ENCODE measurements at regions not wholly inside any gene's neighbourhood (a gene's known extent, or its start where the extent isn't known, plus 50 kb on each side); places are given as distances from the start of the nearest gene placed in this dataset.

DNA sequence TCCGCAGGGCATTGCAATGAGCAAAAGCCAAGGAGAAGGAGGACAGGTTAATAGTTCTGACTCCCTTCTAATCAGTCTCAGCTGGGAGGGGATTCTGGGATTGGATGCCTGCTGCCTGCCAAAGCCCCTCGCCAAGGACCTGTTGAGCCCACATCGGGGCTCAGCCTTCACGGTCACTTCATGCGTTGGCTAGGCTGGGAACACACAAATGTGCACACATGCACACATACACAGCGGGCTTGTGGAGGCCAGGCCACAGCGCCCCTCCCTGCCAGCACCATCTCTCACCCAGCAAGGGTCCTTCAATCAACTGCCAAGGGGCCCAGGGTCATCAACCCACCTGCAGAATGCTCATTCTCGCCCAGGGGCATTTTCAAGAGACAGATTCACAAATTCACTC lies 113.9 kb downstream of the C5orf15 start:
- H3K79me2 ChIP-seq (ENCODE audit: control insufficient read depth, insufficient read depth, low read length): no peaks in the 10 kb centered on the region
- CTCF ChIA-PET: interaction anchor here (1.2 kb wide), 1 partner anchor 431 kb away, joined by 3 read pairs; no protein-coding TSS in a partner anchor
- no peak overlapping the region for H3K9ac ChIP-seq (ENCODE audit: control insufficient read depth, insufficient read depth, low read length)
- FAIRE-seq: no peak
- no peaks in the 10 kb centered on the region; a peak in 1 of 4 replicates for H3K27me3 ChIP-seq (replicated peaks in 1 of 2; ENCODE audit: control insufficient read depth in 2 of 2, insufficient read depth in 2 of 2, low read length in 1 of 2)
- SMC1A ChIA-PET (ENCODE audit: uncharacterized antibody, unreplicated experiment): no interaction called here
- no peaks in the 10 kb centered on the region for H4K20me1 ChIP-seq (ENCODE audit: control insufficient read depth, insufficient read depth)
- no peaks in the 10 kb centered on the region for H3K36me3 ChIP-seq (ENCODE audit: control insufficient read depth in 2 of 2, insufficient read depth in 2 of 2, low read length in 1 of 2)
- POLR2A ChIA-PET: no interaction called here
- BruUV-seq (replicated peaks): no TSS peak
- H3K27ac ChIP-seq (ENCODE audit: control insufficient read depth, insufficient read depth): no peak overlapping the region
- intact Hi-C loops (cut with micrococcal nuclease; ENCODE audit: unreplicated experiment) (no loop called here), in situ Hi-C loops (cut with MboI) (no loop called here)
- no peak overlapping the region for H3K4me2 ChIP-seq (ENCODE audit: control insufficient read depth, insufficient read depth)
- no peak for TF ChIP-seq MTA3 (IDR thresholded peaks at IDR 0.05; ENCODE audit: borderline replicate concordance, low read length)
- TF ChIP-seq PAX8 (IDR thresholded peaks at IDR 0.05): no peak
- no peak for TF ChIP-seq ATF3 (IDR thresholded peaks at IDR 0.05; ENCODE audit: borderline replicate concordance, extremely low read depth, low read depth, low read length)
- TF ChIP-seq RCOR1 (conservative IDR thresholded peaks at IDR 0.05; ENCODE audit: low read depth, low read length): no peak
- TF ChIP-seq SP1 (IDR thresholded peaks at IDR 0.05; ENCODE audit: low read depth, low read length): no peak
- TF ChIP-seq FOXK2 (IDR thresholded peaks at IDR 0.05): no peak
- no peak for TF ChIP-seq USF2 (IDR thresholded peaks at IDR 0.05; ENCODE audit: borderline replicate concordance, low read depth, low read length)
- TF ChIP-seq JUND (IDR thresholded peaks at IDR 0.05; ENCODE audit: low read depth, low read length): no peak
- TF ChIP-seq GABPA (IDR thresholded peaks at IDR 0.05; ENCODE audit: low read depth): no peak
- TF ChIP-seq PAX5 (IDR thresholded peaks at IDR 0.05; ENCODE audit: borderline replicate concordance, low read depth, low read length): no peak
- H2AFZ ChIP-seq (ENCODE audit: control insufficient read depth, low read depth, low read length): no peak overlapping the region
- WGBS (ENCODE audit: insufficient coverage, insufficient replicate concordance, low lambda C conversion rate, missing lambda C conversion rate): 42% methylated on average over 8 of the region's 8 CpGs
- no peak overlapping the region for H3K4me3 ChIP-seq
- RAD21 ChIA-PET (ENCODE audit: unreplicated experiment): no interaction called here
- H3K9me3 ChIP-seq (replicated peaks; ENCODE audit: control insufficient read depth, insufficient read depth, low read length): peaks cover 1% of the 10 kb centered on the region; the same call in 1 of the 3 replicates
- DNase-seq (ENCODE audit: low read depth, low spot score): no peak
- ATAC-seq: no peak
- H3K4me1 ChIP-seq (ENCODE audit: control insufficient read depth, insufficient read depth, low read length): no peaks in the 10 kb centered on the region
